ENCODE measurements at regions not wholly inside any gene's neighbourhood (a gene's known extent, or its start where the extent isn't known, plus 50 kb on each side); places are given as distances from the start of the nearest gene placed in this dataset.

- H3K36me3 ChIP-seq = no peaks in the 10 kb centered on the region
- no peaks in the 10 kb centered on the region for H3K27me3 ChIP-seq
- no peak for TF ChIP-seq CTCF (IDR thresholded peaks at IDR 0.05; ENCODE audit: low read depth, low read length)
- DNase-seq = no peak
- no peaks in the 10 kb centered on the region for H3K9me3 ChIP-seq
- no peak overlapping the region for H3K4me3 ChIP-seq (ENCODE audit: low read depth, low read length)
- H3K4me1 ChIP-seq = no peaks in the 10 kb centered on the region
These were observed 186.6 kb upstream of the RORA start for GRCh38 chr15:61415617-61416120.

GRCh38 chr15:61411902-61412510 is 182.9 kb upstream of the RORA start:
- DNase-seq = no peak
- no peak for TF ChIP-seq CTCF (IDR thresholded peaks at IDR 0.05; ENCODE audit: low read depth, low read length)
- H3K36me3 ChIP-seq = no peaks in the 10 kb centered on the region
- no peaks in the 10 kb centered on the region for H3K4me1 ChIP-seq
- H3K9me3 ChIP-seq = no peaks in the 10 kb centered on the region
- no peaks in the 10 kb centered on the region for H3K27me3 ChIP-seq
- H3K4me3 ChIP-seq (ENCODE audit: low read depth, low read length) = no peak overlapping the region

GRCh38 chr15:61410662-61411061 is 181.6 kb upstream of the RORA start:
- Histone ChIP-seq H3K27me3 (no peaks in the 10 kb centered on the region), H3K9me3 (no peaks in the 10 kb centered on the region), H3K36me3 (no peaks in the 10 kb centered on the region), H3K4me3 (ENCODE audit: low read depth, low read length) (no peak overlapping the region), H3K4me1 (no peaks in the 10 kb centered on the region)
- DNase-seq = no peak
- TF ChIP-seq CTCF (IDR thresholded peaks at IDR 0.05; ENCODE audit: low read depth, low read length) = no peak

- DNase-seq = no peak
- no peaks in the 10 kb centered on the region for H3K27me3 ChIP-seq
- H3K4me1 ChIP-seq = no peaks in the 10 kb centered on the region
- H3K4me3 ChIP-seq (ENCODE audit: low read depth, low read length) = no peak overlapping the region
- no peaks in the 10 kb centered on the region for H3K9me3 ChIP-seq
- no peaks in the 10 kb centered on the region for H3K36me3 ChIP-seq
- TF ChIP-seq CTCF (IDR thresholded peaks at IDR 0.05; ENCODE audit: low read depth, low read length) = no peak
These were observed 175.5 kb upstream of the RORA start for GRCh38 chr15:61404567-61404966.

- no peak for DNase-seq
- no peaks in the 10 kb centered on the region for H3K9me3 ChIP-seq
- no peaks in the 10 kb centered on the region for H3K4me1 ChIP-seq
- TF ChIP-seq CTCF (IDR thresholded peaks at IDR 0.05; ENCODE audit: low read depth, low read length) = no peak
- H3K4me3 ChIP-seq (ENCODE audit: low read depth, low read length) = no peak overlapping the region
- H3K27me3 ChIP-seq = no peaks in the 10 kb centered on the region
- H3K36me3 ChIP-seq = no peaks in the 10 kb centered on the region
These were observed 174.8 kb upstream of the RORA start for GRCh38 chr15:61403884-61404283.

- no peak for DNase-seq
- Histone ChIP-seq H3K36me3 (no peaks in the 10 kb centered on the region), H3K27me3 (no peaks in the 10 kb centered on the region), H3K9me3 (no peaks in the 10 kb centered on the region), H3K4me3 (ENCODE audit: low read depth, low read length) (no peak overlapping the region), H3K4me1 (no peaks in the 10 kb centered on the region)
- TF ChIP-seq CTCF (IDR thresholded peaks at IDR 0.05; ENCODE audit: low read depth, low read length) = no peak
These were observed 173.0 kb upstream of the RORA start for GRCh38 chr15:61401903-61402698.

Data from BE2C (cell line).